DOHH2 (cell line): ENCODE measurements at regions not wholly inside any gene's neighbourhood (a gene's known extent, or its start where the extent isn't known, plus 50 kb on each side); places are given as distances from the start of the nearest gene placed in this dataset.

Experiments
- H3F3A ChIP-seq: fragments of 200-600 bp; sonication (generic), shearing (Covaris generic); 2 replicates; pipeline ENCODE4 v1.6.0; 2016; ENCODE audit warnings: antibody characterized with exemption, mild to moderate bottlenecking; ENCODE audit not compliant: control insufficient read depth, insufficient read depth
- H3K27ac ChIP-seq: fragments of 200-600 bp; sonication (generic); 2 replicates; pipeline ENCODE4 v1.5.1; 2014; ENCODE audit warnings: low read depth, mild to moderate bottlenecking, low read length, moderate library complexity
- H3K27me3 ChIP-seq: fragments of 200-600 bp; sonication (generic); 2 replicates; pipeline ENCODE4 v1.6.1; 2014; ENCODE audit warnings: mild to moderate bottlenecking, low read length, mixed read lengths; ENCODE audit not compliant: control insufficient read depth
- H3K36me3 ChIP-seq: fragments of 200-600 bp; sonication (generic); 2 replicates; pipeline ENCODE4 v1.6.1; 2014; ENCODE audit warnings: mild to moderate bottlenecking, low read length, moderate library complexity, mixed read lengths; ENCODE audit not compliant: control insufficient read depth
- H3K4me1 ChIP-seq: fragments of 200-600 bp; sonication (generic); 2 replicates; pipeline ENCODE4 v1.6.1; 2014; ENCODE audit warnings: mild to moderate bottlenecking, low read length, mixed read lengths; ENCODE audit not compliant: control insufficient read depth
- H3K4me2 ChIP-seq: fragments of 200-600 bp; sonication (generic); 2 replicates; pipeline ENCODE4 v1.6.0; 2014; ENCODE audit warnings: mild to moderate bottlenecking, low read length, moderate library complexity
- H3K4me3 ChIP-seq: fragments of 200-600 bp; sonication (generic); 2 replicates; pipeline ENCODE4 v1.5.1; 2014; ENCODE audit warnings: mild to moderate bottlenecking, low read length, mixed read lengths
- H3K79me2 ChIP-seq: fragments of 200-600 bp; sonication (generic); 2 replicates; pipeline ENCODE4 v1.6.1; 2014; ENCODE audit warnings: mild to moderate bottlenecking, low read length, mixed read lengths; ENCODE audit not compliant: control insufficient read depth
- H3K9me2 ChIP-seq: fragments of 200-600 bp; sonication (generic); replicated peaks from 2 replicates; pipeline ENCODE4 v1.6.1; 2014; ENCODE audit warnings: mild to moderate bottlenecking, low read length, mixed read lengths; ENCODE audit not compliant: control insufficient read depth
- H3K9me3 ChIP-seq: fragments of 200-600 bp; sonication (generic); 2 replicates; pipeline ENCODE4 v1.6.1; 2014; ENCODE audit warnings: antibody characterized with exemption, low read length, mixed read lengths; ENCODE audit not compliant: control insufficient read depth, insufficient read depth
- H4K20me1 ChIP-seq: fragments of 200-600 bp; sonication (generic); 2 replicates; pipeline ENCODE4 v1.6.0; 2014; ENCODE audit warnings: low read depth, mild to moderate bottlenecking, antibody characterized with exemption, low read length, moderate library complexity; ENCODE audit not compliant: control insufficient read depth, insufficient read depth
- EZH2phosphoT487 ChIP-seq: fragments of 200-600 bp; sonication (generic); IDR thresholded peaks from 2 replicates; pipeline ENCODE4 v1.6.1; 2017; ENCODE audit warnings: borderline replicate concordance, mild to moderate bottlenecking, antibody characterized with exemption, low read length, moderate library complexity, mixed read lengths
- TF ChIP-seq, protein P1 (sequence below): fragments of 200-600 bp; sonication (generic); IDR thresholded peaks from one replicate; pipeline ENCODE4 v1.5.1; 2014; ENCODE audit warnings: antibody characterized with exemption, mild to moderate bottlenecking, low read depth, low read length; ENCODE audit not compliant: poor library complexity, severe bottlenecking

DNA sequence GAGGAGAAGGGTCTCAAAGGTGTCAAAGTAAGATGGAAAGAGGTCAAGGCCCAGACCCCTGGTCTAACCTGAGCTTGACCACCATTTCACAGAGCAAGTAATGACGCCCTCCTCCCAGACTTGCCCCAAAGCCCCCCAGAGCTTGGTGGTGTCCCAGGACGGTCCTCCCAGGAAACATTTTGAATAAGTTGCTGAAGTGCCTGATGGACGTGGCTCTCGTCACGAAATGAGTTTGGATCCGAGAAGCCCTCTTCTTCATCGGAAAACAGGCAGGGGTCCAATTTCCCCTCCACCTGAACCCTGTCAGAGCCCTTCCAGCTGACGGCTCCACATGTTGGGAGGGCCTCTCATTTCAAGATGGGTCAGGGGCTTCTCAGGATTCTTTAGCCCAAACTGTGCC is 54.5 kb upstream of the TPM4 start:
- Histone ChIP-seq H3K79me2 (no peaks in the 10 kb centered on the region), H3K4me1 (no peaks in the 10 kb centered on the region), H3K4me2 (no peak overlapping the region), H3K9me2 (no peaks in the 10 kb centered on the region), H3F3A (no peaks in the 10 kb centered on the region), H3K4me3 (no peak overlapping the region), H3K9me3 (no peaks in the 10 kb centered on the region), H4K20me1 (no peaks in the 10 kb centered on the region), H3K27me3 (no peaks in the 10 kb centered on the region), H3K27ac (no peak overlapping the region), H3K36me3 (no peaks in the 10 kb centered on the region)
- TF ChIP-seq, protein P1, sequence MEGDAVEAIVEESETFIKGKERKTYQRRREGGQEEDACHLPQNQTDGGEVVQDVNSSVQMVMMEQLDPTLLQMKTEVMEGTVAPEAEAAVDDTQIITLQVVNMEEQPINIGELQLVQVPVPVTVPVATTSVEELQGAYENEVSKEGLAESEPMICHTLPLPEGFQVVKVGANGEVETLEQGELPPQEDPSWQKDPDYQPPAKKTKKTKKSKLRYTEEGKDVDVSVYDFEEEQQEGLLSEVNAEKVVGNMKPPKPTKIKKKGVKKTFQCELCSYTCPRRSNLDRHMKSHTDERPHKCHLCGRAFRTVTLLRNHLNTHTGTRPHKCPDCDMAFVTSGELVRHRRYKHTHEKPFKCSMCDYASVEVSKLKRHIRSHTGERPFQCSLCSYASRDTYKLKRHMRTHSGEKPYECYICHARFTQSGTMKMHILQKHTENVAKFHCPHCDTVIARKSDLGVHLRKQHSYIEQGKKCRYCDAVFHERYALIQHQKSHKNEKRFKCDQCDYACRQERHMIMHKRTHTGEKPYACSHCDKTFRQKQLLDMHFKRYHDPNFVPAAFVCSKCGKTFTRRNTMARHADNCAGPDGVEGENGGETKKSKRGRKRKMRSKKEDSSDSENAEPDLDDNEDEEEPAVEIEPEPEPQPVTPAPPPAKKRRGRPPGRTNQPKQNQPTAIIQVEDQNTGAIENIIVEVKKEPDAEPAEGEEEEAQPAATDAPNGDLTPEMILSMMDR = no peak
- no peak for TF ChIP-seq EZH2phosphoT487

DNA sequence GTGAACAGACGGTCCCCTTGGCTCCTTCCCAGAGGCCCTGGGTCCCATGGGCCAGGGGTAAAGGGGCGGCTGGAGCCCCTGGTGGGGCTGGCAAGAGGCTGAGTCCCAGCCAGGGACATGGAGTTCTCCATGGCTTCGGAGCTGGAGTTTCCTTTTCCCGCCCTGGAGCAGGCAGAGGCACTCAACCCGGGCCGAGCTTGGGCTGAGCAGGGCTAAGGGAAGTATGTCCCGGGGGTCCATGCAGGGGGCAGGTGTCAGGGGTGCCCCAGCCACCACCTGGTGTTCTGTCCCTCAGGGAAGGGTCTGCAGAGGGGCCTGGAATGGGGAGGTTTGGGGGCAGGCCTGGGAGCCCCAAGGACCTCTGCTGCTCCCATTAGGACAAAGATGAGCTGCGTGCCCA is 54.0 kb upstream of the TPM4 start:
- no peaks in the 10 kb centered on the region for H3K36me3 ChIP-seq
- peaks cover 2% of the 10 kb centered on the region for H3F3A ChIP-seq
- H3K4me3 ChIP-seq = no peak overlapping the region
- H3K4me2 ChIP-seq = no peak overlapping the region
- no peaks in the 10 kb centered on the region for H3K79me2 ChIP-seq
- no peaks in the 10 kb centered on the region for H3K27me3 ChIP-seq
- H3K9me3 ChIP-seq = no peaks in the 10 kb centered on the region
- H4K20me1 ChIP-seq = no peaks in the 10 kb centered on the region
- TF ChIP-seq, protein P1 = no peak
- TF ChIP-seq EZH2phosphoT487 = no peak
- H3K4me1 ChIP-seq = no peaks in the 10 kb centered on the region
- H3K27ac ChIP-seq = no peak overlapping the region
- no peaks in the 10 kb centered on the region for H3K9me2 ChIP-seq

DNA sequence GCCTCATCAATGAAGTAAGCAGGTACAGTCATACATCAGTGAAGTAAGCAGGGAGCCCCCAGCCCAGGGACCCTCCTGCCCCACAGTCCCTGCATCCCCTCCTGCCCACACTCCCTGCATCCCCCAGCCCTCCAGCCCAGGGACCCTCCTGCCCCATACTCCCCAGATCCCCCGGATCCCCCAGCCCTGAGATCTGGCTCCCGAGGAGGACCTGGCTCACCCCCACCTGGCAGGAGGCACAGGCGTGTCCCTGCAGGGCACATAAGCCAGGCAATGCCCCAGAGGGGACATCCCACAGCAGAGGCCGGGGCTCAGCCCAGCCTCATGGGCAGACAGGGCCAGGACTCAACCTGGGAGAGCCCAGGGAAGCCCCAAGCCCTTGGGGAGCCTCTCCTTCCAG is 53.6 kb upstream of the TPM4 start:
- Histone ChIP-seq H4K20me1 (no peaks in the 10 kb centered on the region), H3K9me2 (no peaks in the 10 kb centered on the region), H3K4me3 (no peak overlapping the region), H3K36me3 (no peaks in the 10 kb centered on the region), H3F3A (peaks cover 7% of the 10 kb centered on the region), H3K27ac (no peak overlapping the region), H3K4me2 (no peak overlapping the region), H3K27me3 (no peaks in the 10 kb centered on the region), H3K9me3 (no peaks in the 10 kb centered on the region), H3K79me2 (no peaks in the 10 kb centered on the region), H3K4me1 (no peaks in the 10 kb centered on the region)
- TF ChIP-seq EZH2phosphoT487 = no peak

DNA sequence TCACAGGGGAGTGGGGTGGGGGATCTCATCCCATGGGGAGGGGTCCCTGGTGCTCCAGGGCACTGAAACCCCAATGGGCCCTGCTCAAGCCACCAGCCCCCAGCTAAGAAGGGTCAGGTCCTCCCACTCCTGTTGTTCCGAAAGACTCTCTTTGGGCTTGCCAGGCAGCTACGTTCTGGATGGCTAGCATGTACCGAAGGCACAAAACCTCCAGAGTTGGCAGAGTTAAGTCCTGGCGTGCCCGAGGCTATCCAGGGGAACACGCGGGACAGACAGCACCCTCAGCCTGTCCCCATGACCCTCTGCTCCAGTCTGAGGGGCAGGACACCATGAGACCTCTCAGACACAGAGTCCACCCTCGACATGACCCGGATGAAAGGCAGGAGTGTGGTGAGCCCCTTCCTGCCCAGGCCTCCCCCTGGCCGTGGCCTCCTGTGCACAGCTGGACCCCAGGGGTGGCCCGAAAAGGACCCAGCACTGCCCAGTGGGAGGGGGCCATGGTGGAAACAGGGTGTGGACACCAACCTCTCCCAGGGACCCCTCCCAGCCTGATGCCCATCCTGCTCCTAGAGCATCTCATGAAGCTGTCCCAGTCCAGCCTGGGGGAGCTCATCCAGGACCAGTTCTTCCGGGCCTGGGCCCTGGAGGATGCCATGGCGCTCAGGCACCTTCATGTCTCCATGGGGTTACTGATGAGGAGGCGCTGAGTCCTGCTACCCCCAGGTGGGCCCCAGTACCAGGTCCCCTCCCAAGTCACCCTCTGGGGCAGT is 53.0 kb upstream of the TPM4 start:
- H3K36me3 ChIP-seq = no peaks in the 10 kb centered on the region
- no peak overlapping the region for H3K4me2 ChIP-seq
- no peak for TF ChIP-seq EZH2phosphoT487
- TF ChIP-seq, protein P1 = no peak

More for the DNA sequence above, 53.0 kb upstream of the TPM4 start:
- Histone ChIP-seq H3F3A (peaks cover 7% of the 10 kb centered on the region), H3K4me3 (no peak overlapping the region), H3K9me3 (no peaks in the 10 kb centered on the region), H3K9me2 (no peaks in the 10 kb centered on the region), H3K79me2 (no peaks in the 10 kb centered on the region), H3K4me1 (no peaks in the 10 kb centered on the region), H4K20me1 (no peaks in the 10 kb centered on the region), H3K27me3 (no peaks in the 10 kb centered on the region), H3K27ac (no peak overlapping the region)
